ENCODE measurements at regions not wholly inside any gene's neighbourhood (a gene's known extent, or its start where the extent isn't known, plus 50 kb on each side); places are given as distances from the start of the nearest gene placed in this dataset.
"Not testable (repeated sequence)": the region's sequence is repeated elsewhere in the genome, so short reads cannot be mapped to it uniquely, and the experiment has no call there.

DNA sequence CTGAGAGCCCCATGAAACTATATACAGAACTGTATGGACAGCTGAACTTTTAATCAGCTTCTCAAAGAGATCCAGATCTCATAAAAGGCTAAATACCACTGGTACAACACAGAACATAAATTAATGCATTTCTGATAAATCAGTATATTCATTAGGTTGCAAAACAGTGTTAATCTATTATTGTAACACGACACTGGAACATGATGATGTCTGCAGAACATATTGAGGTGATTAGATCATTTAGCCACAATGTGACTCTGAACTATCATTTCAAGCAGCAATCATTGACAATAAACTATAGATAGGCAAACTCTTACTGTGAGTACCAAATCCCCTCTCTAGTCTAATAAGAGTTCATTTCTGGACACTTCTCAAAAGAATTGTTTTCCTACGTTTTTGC is 50.3 kb downstream of the GASK1B start:
- Histone ChIP-seq H3K27ac (ENCODE audit: low read length) (no peak overlapping the region), H3K27me3 (ENCODE audit: control insufficient read depth in 1 of 2, insufficient read depth in 2 of 2, low read length in 2 of 2) (no peaks in the 10 kb centered on the region), H3K36me3 (ENCODE audit: control insufficient read depth in 2 of 2, insufficient read depth in 2 of 2, low read length in 2 of 2) (no peaks in the 10 kb centered on the region), H3K4me1 (ENCODE audit: control insufficient read depth, insufficient read depth, low read length) (no peaks in the 10 kb centered on the region), H3K9me3 (ENCODE audit: control insufficient read depth in 2 of 2, low read length in 2 of 2) (no peaks in the 10 kb centered on the region), H3K9ac (ENCODE audit: low read length in 2 of 2) (no peak overlapping the region), H3K4me3 (ENCODE audit: low read length in 2 of 2) (no peak overlapping the region)

DNA sequence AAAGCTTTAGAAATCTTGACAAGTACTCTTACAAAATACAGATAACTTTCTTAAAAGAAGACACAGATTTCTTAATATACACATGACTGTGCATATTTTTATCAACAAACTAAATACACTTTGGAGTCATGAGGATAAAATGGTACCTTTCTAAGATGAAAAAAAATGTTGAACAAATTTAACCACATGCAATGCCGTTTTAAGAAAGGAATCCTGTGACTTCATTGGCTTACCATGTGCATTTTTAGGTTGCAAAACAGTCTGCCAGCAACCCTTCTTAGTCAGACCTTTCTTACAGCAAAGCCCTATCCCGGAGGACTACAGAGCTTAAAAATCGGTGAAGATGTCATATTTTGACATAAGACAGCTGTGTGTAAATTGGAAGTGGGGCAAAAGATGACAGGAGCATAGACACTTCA is 51.7 kb downstream of the GASK1B start:
- no peaks in the 10 kb centered on the region for H3K36me3 ChIP-seq (ENCODE audit: control insufficient read depth in 2 of 2, insufficient read depth in 2 of 2, low read length in 2 of 2)
- no peaks in the 10 kb centered on the region for H3K9me3 ChIP-seq (ENCODE audit: control insufficient read depth in 2 of 2, low read length in 2 of 2)
- no peak overlapping the region for H3K9ac ChIP-seq (ENCODE audit: low read length in 2 of 2)
- H3K4me1 ChIP-seq (ENCODE audit: control insufficient read depth, insufficient read depth, low read length): no peaks in the 10 kb centered on the region
- no peaks in the 10 kb centered on the region for H3K27me3 ChIP-seq (ENCODE audit: control insufficient read depth in 1 of 2, insufficient read depth in 2 of 2, low read length in 2 of 2)
- H3K4me3 ChIP-seq (ENCODE audit: low read length in 2 of 2): peak overlapping the region; percentile 9 to 52
- peak overlapping the region; percentile 38 for H3K27ac ChIP-seq (ENCODE audit: low read length)

- not testable (repeated sequence) for H3K4me1 ChIP-seq (ENCODE audit: control insufficient read depth, insufficient read depth, low read length); H3K9ac ChIP-seq (ENCODE audit: low read length in 2 of 2); H3K36me3 ChIP-seq (ENCODE audit: control insufficient read depth in 2 of 2, insufficient read depth in 2 of 2, low read length in 2 of 2); H3K27me3 ChIP-seq (ENCODE audit: control insufficient read depth in 1 of 2, insufficient read depth in 2 of 2, low read length in 2 of 2); H3K9me3 ChIP-seq (ENCODE audit: control insufficient read depth in 2 of 2, low read length in 2 of 2)
- Histone ChIP-seq H3K27ac (ENCODE audit: low read length) (peak overlapping the region; percentile 38), H3K4me3 (ENCODE audit: low read length in 2 of 2) (peak overlapping the region in 1 of 2 donors; percentile 52)
Observed at GRCh38 chr4:158120645-158121151, 52.1 kb downstream of the GASK1B start.

DNA sequence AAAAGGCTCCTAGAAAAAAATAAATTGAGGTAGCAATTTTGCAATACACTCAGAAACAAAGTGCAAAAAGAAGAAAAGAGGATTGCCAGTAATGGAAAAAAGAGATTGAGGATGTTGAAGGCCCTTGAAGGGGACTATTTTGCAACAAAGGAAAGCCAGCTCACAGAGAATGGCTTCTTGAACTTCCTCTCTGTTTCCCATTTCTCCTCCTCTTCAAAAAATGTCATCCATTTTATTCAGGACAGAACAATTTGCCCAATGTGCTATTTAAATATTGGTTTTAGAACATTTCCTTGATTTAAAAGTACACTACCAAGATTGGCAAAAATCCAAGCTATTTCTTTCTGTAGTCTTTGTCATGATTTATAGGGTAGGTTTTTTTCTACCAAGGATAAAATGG is 60.2 kb downstream of the GASK1B start:
- no peak overlapping the region for H3K4me3 ChIP-seq (ENCODE audit: low read length in 2 of 2)
- H3K9ac ChIP-seq (ENCODE audit: low read length in 2 of 2): no peak overlapping the region
- no peaks in the 10 kb centered on the region for H3K36me3 ChIP-seq (ENCODE audit: control insufficient read depth in 2 of 2, insufficient read depth in 2 of 2, low read length in 2 of 2)
- no peaks in the 10 kb centered on the region for H3K9me3 ChIP-seq (ENCODE audit: control insufficient read depth in 2 of 2, low read length in 2 of 2)
- no peak overlapping the region for H3K27ac ChIP-seq (ENCODE audit: low read length)
- no peaks in the 10 kb centered on the region for H3K27me3 ChIP-seq (ENCODE audit: control insufficient read depth in 1 of 2, insufficient read depth in 2 of 2, low read length in 2 of 2)
- no peaks in the 10 kb centered on the region for H3K4me1 ChIP-seq (ENCODE audit: control insufficient read depth, insufficient read depth, low read length)

- Histone ChIP-seq H3K36me3 (ENCODE audit: control insufficient read depth in 2 of 2, insufficient read depth in 2 of 2, low read length in 2 of 2) (no peaks in the 10 kb centered on the region), H3K9me3 (ENCODE audit: control insufficient read depth in 2 of 2, low read length in 2 of 2) (no peaks in the 10 kb centered on the region), H3K4me1 (ENCODE audit: control insufficient read depth, insufficient read depth, low read length) (no peaks in the 10 kb centered on the region), H3K27ac (ENCODE audit: low read length) (no peak overlapping the region), H3K4me3 (ENCODE audit: low read length in 2 of 2) (no peak overlapping the region), H3K9ac (ENCODE audit: low read length in 2 of 2) (no peak overlapping the region), H3K27me3 (ENCODE audit: control insufficient read depth in 1 of 2, insufficient read depth in 2 of 2, low read length in 2 of 2) (no peaks in the 10 kb centered on the region)
Observed at GRCh38 chr4:158111241-158111640, 61.6 kb downstream of the GASK1B start.

GRCh38 chr4:158102904-158103303 is 69.9 kb downstream of the GASK1B start:
- no peak overlapping the region for H3K27ac ChIP-seq (ENCODE audit: low read length)
- H3K4me3 ChIP-seq (ENCODE audit: low read length in 2 of 2): no peak overlapping the region

GRCh38 chr4:158099686-158100085 is 73.1 kb downstream of the GASK1B start:
- no peaks in the 10 kb centered on the region for H3K36me3 ChIP-seq (ENCODE audit: control insufficient read depth in 2 of 2, insufficient read depth in 2 of 2, low read length in 2 of 2)
- H3K27me3 ChIP-seq (ENCODE audit: control insufficient read depth in 1 of 2, insufficient read depth in 2 of 2, low read length in 2 of 2): no peaks in the 10 kb centered on the region
- no peaks in the 10 kb centered on the region for H3K4me1 ChIP-seq (ENCODE audit: control insufficient read depth, insufficient read depth, low read length)
- no peak overlapping the region for H3K27ac ChIP-seq (ENCODE audit: low read length)
- H3K9me3 ChIP-seq (ENCODE audit: control insufficient read depth in 2 of 2, low read length in 2 of 2): no peaks in the 10 kb centered on the region
- H3K9ac ChIP-seq (ENCODE audit: low read length in 2 of 2): no peak overlapping the region
- no peak overlapping the region for H3K4me3 ChIP-seq (ENCODE audit: low read length in 2 of 2)

More at GRCh38 chr4:158102904-158103303, 69.9 kb downstream of the GASK1B start:
- Histone ChIP-seq H3K36me3 (ENCODE audit: control insufficient read depth in 2 of 2, insufficient read depth in 2 of 2, low read length in 2 of 2) (no peaks in the 10 kb centered on the region), H3K9ac (ENCODE audit: low read length in 2 of 2) (no peak overlapping the region), H3K4me1 (ENCODE audit: control insufficient read depth, insufficient read depth, low read length) (no peaks in the 10 kb centered on the region), H3K27me3 (ENCODE audit: control insufficient read depth in 1 of 2, insufficient read depth in 2 of 2, low read length in 2 of 2) (no peaks in the 10 kb centered on the region), H3K9me3 (ENCODE audit: control insufficient read depth in 2 of 2, low read length in 2 of 2) (no peaks in the 10 kb centered on the region)

DNA sequence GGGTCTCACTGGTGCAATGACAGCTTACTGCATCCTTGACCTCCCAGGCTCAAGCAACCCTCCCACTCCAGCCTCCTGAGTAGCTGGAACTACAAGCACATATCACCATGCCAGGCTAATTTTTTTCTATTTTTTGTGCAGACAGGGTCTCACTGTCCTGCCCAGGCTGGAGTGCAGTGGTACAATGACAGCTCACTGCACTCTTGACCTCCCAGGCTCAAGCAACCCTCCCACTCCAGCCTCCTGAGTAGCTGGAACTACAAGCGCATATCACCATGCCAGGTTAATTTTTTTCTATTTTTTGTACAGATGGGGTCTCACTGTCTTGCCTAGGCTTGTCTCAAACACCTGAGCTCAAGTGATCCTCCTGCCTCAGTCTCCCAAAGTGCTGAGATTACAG is 74.0 kb downstream of the GASK1B start:
- Histone ChIP-seq H3K36me3 (ENCODE audit: control insufficient read depth in 2 of 2, insufficient read depth in 2 of 2, low read length in 2 of 2) (no peaks in the 10 kb centered on the region), H3K9ac (ENCODE audit: low read length in 2 of 2) (no peak overlapping the region), H3K27ac (ENCODE audit: low read length) (no peak overlapping the region), H3K9me3 (ENCODE audit: control insufficient read depth in 2 of 2, low read length in 2 of 2) (no peaks in the 10 kb centered on the region), H3K4me1 (ENCODE audit: control insufficient read depth, insufficient read depth, low read length) (no peaks in the 10 kb centered on the region), H3K27me3 (ENCODE audit: control insufficient read depth in 1 of 2, insufficient read depth in 2 of 2, low read length in 2 of 2) (no peaks in the 10 kb centered on the region), H3K4me3 (ENCODE audit: low read length in 2 of 2) (no peak overlapping the region)

GRCh38 chr4:158094413-158095134 is 78.3 kb downstream of the GASK1B start:
- Histone ChIP-seq H3K36me3 (ENCODE audit: control insufficient read depth in 2 of 2, insufficient read depth in 2 of 2, low read length in 2 of 2) (no peaks in the 10 kb centered on the region), H3K9ac (ENCODE audit: low read length in 2 of 2) (no peak overlapping the region), H3K4me1 (ENCODE audit: control insufficient read depth, insufficient read depth, low read length) (no peaks in the 10 kb centered on the region), H3K4me3 (ENCODE audit: low read length in 2 of 2) (no peak overlapping the region), H3K27ac (ENCODE audit: low read length) (no peak overlapping the region), H3K27me3 (ENCODE audit: control insufficient read depth in 1 of 2, insufficient read depth in 2 of 2, low read length in 2 of 2) (no peaks in the 10 kb centered on the region), H3K9me3 (ENCODE audit: control insufficient read depth in 2 of 2, low read length in 2 of 2) (no peaks in the 10 kb centered on the region)

- no peak overlapping the region for H3K27ac ChIP-seq (ENCODE audit: low read length)
- H3K27me3 ChIP-seq (ENCODE audit: control insufficient read depth in 1 of 2, insufficient read depth in 2 of 2, low read length in 2 of 2): no peaks in the 10 kb centered on the region
- no peak overlapping the region for H3K9ac ChIP-seq (ENCODE audit: low read length in 2 of 2)
- H3K4me3 ChIP-seq (ENCODE audit: low read length in 2 of 2): no peak overlapping the region
- no peaks in the 10 kb centered on the region for H3K4me1 ChIP-seq (ENCODE audit: control insufficient read depth, insufficient read depth, low read length)
- H3K9me3 ChIP-seq (ENCODE audit: control insufficient read depth in 2 of 2, low read length in 2 of 2): no peaks in the 10 kb centered on the region
- H3K36me3 ChIP-seq (ENCODE audit: control insufficient read depth in 2 of 2, insufficient read depth in 2 of 2, low read length in 2 of 2): no peaks in the 10 kb centered on the region
Observed at GRCh38 chr4:158090323-158090722, 82.5 kb downstream of the GASK1B start.

DNA sequence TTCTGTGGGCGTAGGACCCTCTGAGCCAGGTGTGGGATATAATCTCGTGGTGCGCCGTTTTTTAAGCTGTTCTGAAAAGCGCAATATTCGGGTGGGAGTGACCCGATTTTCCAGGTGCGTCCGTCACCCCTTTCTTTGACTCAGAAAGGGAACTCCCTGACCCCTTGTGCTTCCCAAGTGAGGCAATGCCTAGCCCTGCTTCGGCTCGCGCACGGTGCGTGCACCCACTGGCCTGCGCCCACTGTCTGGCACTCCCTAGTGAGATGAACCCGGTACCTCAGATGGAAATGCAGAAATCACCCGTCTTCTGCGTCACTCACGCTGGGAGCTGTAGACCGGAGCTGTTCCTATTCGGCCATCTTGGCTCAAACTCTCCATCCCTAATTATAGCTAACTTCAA is 82.9 kb downstream of the GASK1B start:
- not testable (repeated sequence) for H3K4me1 ChIP-seq (ENCODE audit: control insufficient read depth, insufficient read depth, low read length); H3K4me3 ChIP-seq (ENCODE audit: low read length in 2 of 2); H3K36me3 ChIP-seq (ENCODE audit: control insufficient read depth in 2 of 2, insufficient read depth in 2 of 2, low read length in 2 of 2); H3K9ac ChIP-seq (ENCODE audit: low read length in 2 of 2); H3K27me3 ChIP-seq (ENCODE audit: control insufficient read depth in 1 of 2, insufficient read depth in 2 of 2, low read length in 2 of 2); H3K27ac ChIP-seq (ENCODE audit: low read length); H3K9me3 ChIP-seq (ENCODE audit: control insufficient read depth in 2 of 2, low read length in 2 of 2)
